GM21737 (cell line): ENCODE measurements at regions not wholly inside any gene's neighbourhood (a gene's known extent, or its start where the extent isn't known, plus 50 kb on each side); places are given as distances from the start of the nearest gene placed in this dataset.

Experiments
- ATAC-seq: cut with Tn5 transposase; IDR thresholded peaks from one replicate; pipeline ENCODE4 v1.9.1; 2021; ENCODE audit warnings: mild to moderate bottlenecking, moderate library complexity; ENCODE audit not compliant: unreplicated experiment

- no peak for ATAC-seq
Measured at GRCh38 chr4:34615315-34615714, 1629.0 kb downstream of the ARAP2 start.

- ATAC-seq: no peak
Measured at GRCh38 chr4:34619531-34620162, 1624.7 kb downstream of the ARAP2 start.

GRCh38 chr4:34628471-34628870 lies 1615.8 kb downstream of the ARAP2 start:
- ATAC-seq: no peak

GRCh38 chr4:34629451-34629850 lies 1614.9 kb downstream of the ARAP2 start:
- no peak for ATAC-seq

- no peak for ATAC-seq
Measured at GRCh38 chr4:34633241-34633640, 1611.1 kb downstream of the ARAP2 start.

- ATAC-seq: no peak
Measured at GRCh38 chr4:34636623-34637022, 1607.7 kb downstream of the ARAP2 start.

GRCh38 chr4:34643476-34643875 lies 1600.8 kb downstream of the ARAP2 start:
- no peak for ATAC-seq

GRCh38 chr4:34644579-34645115 lies 1599.7 kb downstream of the ARAP2 start:
- no peak for ATAC-seq

GRCh38 chr4:34649716-34650115 lies 1594.6 kb downstream of the ARAP2 start:
- no peak for ATAC-seq

- no peak for ATAC-seq
Measured at GRCh38 chr4:34664051-34664450, 1580.3 kb downstream of the ARAP2 start.

- ATAC-seq: no peak
Measured at GRCh38 chr4:34676400-34676799, 1567.9 kb downstream of the ARAP2 start.

- ATAC-seq: no peak
Measured at GRCh38 chr4:34678431-34678830, 1565.9 kb downstream of the ARAP2 start.

GRCh38 chr4:34679228-34679627 lies 1565.1 kb downstream of the ARAP2 start:
- ATAC-seq: no peak

- ATAC-seq: no peak
Measured at GRCh38 chr4:34709564-34709963, 1534.8 kb downstream of the ARAP2 start.

- ATAC-seq: no peak
Measured at GRCh38 chr4:34718576-34719245, 1525.6 kb downstream of the ARAP2 start.

- ATAC-seq: no peak
Measured at GRCh38 chr4:34720571-34720970, 1523.7 kb downstream of the ARAP2 start.

- no peak for ATAC-seq
Measured at GRCh38 chr4:34721835-34722234, 1522.5 kb downstream of the ARAP2 start.

- no peak for ATAC-seq
Measured at GRCh38 chr4:34723605-34724004, 1520.7 kb downstream of the ARAP2 start.

- no peak for ATAC-seq
Measured at GRCh38 chr4:34724491-34724890, 1519.8 kb downstream of the ARAP2 start.

GRCh38 chr4:34731070-34731469 lies 1513.2 kb downstream of the ARAP2 start:
- no peak for ATAC-seq

- no peak for ATAC-seq
Measured at GRCh38 chr4:34732176-34732950, 1512.0 kb downstream of the ARAP2 start.
